HEK293 (cell line): ENCODE measurements at regions not wholly inside any gene's neighbourhood (a gene's known extent, or its start where the extent isn't known, plus 50 kb on each side); places are given as distances from the start of the nearest gene placed in this dataset.

Source experiments
- CTCF ChIA-PET: fragments of 350-600 bp; formaldehyde crosslinking; extraction: SDS; loops from one replicate; lab custom pipeline; 2021; ENCODE audit warnings: antibody characterized with exemption; lab: Yijun Ruan, JAX
- POLR2A ChIA-PET: fragments of 300-600 bp; formaldehyde crosslinking; extraction: SDS; loops from one replicate; lab custom pipeline; 2020; ENCODE audit warnings: antibody characterized with exemption, inconsistent platforms; lab: Yijun Ruan, JAX
- H3K27ac ChIP-seq: fragments of 200-500 bp; sonication (Bioruptor generic); 2 replicates; pipeline ENCODE4 v1.5.1; 2014; ENCODE audit warnings: low read depth, low read length, control low read depth, inconsistent platforms; ENCODE audit errors: extremely low read depth
- H3K36me3 ChIP-seq, 2 experiments: fragments of 200-500 bp in 1 of 2; sonication (Bioruptor generic) in 1 of 2; 1 replicate in 1 of 2; 2 replicates in 1 of 2; pipeline ENCODE4 v1.5.1; 2014 to 2017; ENCODE audit warnings: inconsistent platforms in 2 of 2, low read length in 2 of 2; ENCODE audit not compliant: control insufficient read depth in 2 of 2, insufficient read depth in 1 of 2
- H3K4me1 ChIP-seq: fragments of 200-500 bp; sonication (Bioruptor generic); 2 replicates; pipeline ENCODE4 v1.5.1; 2014; ENCODE audit warnings: mild to moderate bottlenecking, low read length, inconsistent platforms; ENCODE audit not compliant: control insufficient read depth, insufficient read depth
- H3K4me3 ChIP-seq: 2 replicates; pipeline ENCODE4 v1.5.1; 2011; ENCODE audit warnings: low read depth, mild to moderate bottlenecking, control low read depth, low read length, moderate library complexity
- H3K9me3 ChIP-seq: fragments of 200-500 bp; sonication (Bioruptor generic); 2 replicates; pipeline ENCODE4 v1.5.1; 2014; ENCODE audit warnings: low read depth, low read length, inconsistent platforms; ENCODE audit not compliant: control insufficient read depth, insufficient read depth
- GLIS2 ChIP-seq: fragments of 450-650 bp; formaldehyde crosslinking; IDR thresholded peaks from 2 replicates; pipeline ENCODE4 v1.5.1; 2016; ENCODE audit warnings: missing biosample characterization, missing genetic modification characterization
- KLF7 ChIP-seq: fragments of 450-650 bp; formaldehyde crosslinking; IDR thresholded peaks from 2 replicates; pipeline ENCODE4 v1.5.1; 2016; ENCODE audit warnings: missing biosample characterization, missing genetic modification characterization, borderline replicate concordance
- SALL2 ChIP-seq: fragments of 450-650 bp; formaldehyde crosslinking; IDR thresholded peaks from 2 replicates; pipeline ENCODE4 v1.5.0; 2017; ENCODE audit warnings: missing biosample characterization, mild to moderate bottlenecking, missing genetic modification characterization, borderline replicate concordance
- ZBTB1 ChIP-seq: fragments of 450-650 bp; formaldehyde crosslinking; IDR thresholded peaks from 2 replicates; pipeline ENCODE4 v1.5.1; 2016; ENCODE audit warnings: missing biosample characterization, missing genetic modification characterization
- ZBTB17 ChIP-seq: fragments of 450-650 bp; formaldehyde crosslinking; IDR thresholded peaks from 2 replicates; pipeline ENCODE4 v1.5.1; 2016; ENCODE audit warnings: missing biosample characterization, missing genetic modification characterization
- ZBTB20 ChIP-seq: fragments of 450-650 bp; formaldehyde crosslinking; IDR thresholded peaks from 2 replicates; pipeline ENCODE4 v1.5.1; 2016; ENCODE audit warnings: missing biosample characterization, missing genetic modification characterization
- ZFP69B ChIP-seq: fragments of 450-650 bp; formaldehyde crosslinking; IDR thresholded peaks from 2 replicates; pipeline ENCODE4 v1.5.1; 2016; ENCODE audit warnings: missing biosample characterization, missing genetic modification characterization
- ZNF132 ChIP-seq: fragments of 450-650 bp; formaldehyde crosslinking; IDR thresholded peaks from 2 replicates; pipeline ENCODE4 v1.5.1; 2017; ENCODE audit warnings: missing biosample characterization, missing genetic modification characterization, borderline replicate concordance
- ZNF174 ChIP-seq: fragments of 450-650 bp; formaldehyde crosslinking; IDR thresholded peaks from 2 replicates; pipeline ENCODE4 v1.5.0; 2017; ENCODE audit warnings: missing biosample characterization, mild to moderate bottlenecking, missing genetic modification characterization
- ZNF2 ChIP-seq: fragments of 450-650 bp; formaldehyde crosslinking; IDR thresholded peaks from 2 replicates; pipeline ENCODE4 v1.5.1; 2016; ENCODE audit warnings: missing biosample characterization, missing genetic modification characterization
- ZNF311 ChIP-seq: fragments of 450-650 bp; formaldehyde crosslinking; IDR thresholded peaks from 2 replicates; pipeline ENCODE4 v1.5.1; 2017; ENCODE audit warnings: missing biosample characterization, missing genetic modification characterization, borderline replicate concordance
- ZNF335 ChIP-seq: fragments of 450-650 bp; formaldehyde crosslinking; conservative IDR thresholded peaks from 2 replicates; pipeline ENCODE4 v1.5.1; 2016; ENCODE audit warnings: missing biosample characterization, missing genetic modification characterization
- ZNF341 ChIP-seq: fragments of 450-650 bp; formaldehyde crosslinking; IDR thresholded peaks from 2 replicates; pipeline ENCODE4; 2016; ENCODE audit warnings: low read depth, missing biosample characterization, missing genetic modification characterization
- ZNF366 ChIP-seq: fragments of 450-650 bp; formaldehyde crosslinking; conservative IDR thresholded peaks from 2 replicates; pipeline ENCODE4 v1.5.1; 2016; ENCODE audit warnings: missing biosample characterization, missing genetic modification characterization
- ZNF391 ChIP-seq: fragments of 450-650 bp; formaldehyde crosslinking; IDR thresholded peaks from 2 replicates; pipeline ENCODE4 v1.5.1; 2016; ENCODE audit warnings: low read depth, missing biosample characterization, missing genetic modification characterization, borderline replicate concordance
- ZNF394 ChIP-seq: fragments of 450-650 bp; formaldehyde crosslinking; IDR thresholded peaks from 2 replicates; pipeline ENCODE4 v1.5.1; 2016; ENCODE audit warnings: missing biosample characterization, missing genetic modification characterization, mild to moderate bottlenecking, moderate library complexity, borderline replicate concordance
- ZNF473 ChIP-seq: fragments of 450-650 bp; formaldehyde crosslinking; IDR thresholded peaks from 2 replicates; pipeline ENCODE4 v1.5.1; 2017; ENCODE audit warnings: missing biosample characterization, missing genetic modification characterization
- ZNF521 ChIP-seq: fragments of 450-650 bp; formaldehyde crosslinking; IDR thresholded peaks from 2 replicates; pipeline ENCODE4 v1.5.1; 2017; ENCODE audit warnings: missing biosample characterization, mild to moderate bottlenecking, missing genetic modification characterization
- ZNF544 ChIP-seq: fragments of 450-650 bp; formaldehyde crosslinking; IDR thresholded peaks from 2 replicates; pipeline ENCODE4 v1.5.0; 2017; ENCODE audit warnings: missing biosample characterization, missing genetic modification characterization
- ZNF585B ChIP-seq: fragments of 450-650 bp; formaldehyde crosslinking; IDR thresholded peaks from 2 replicates; pipeline ENCODE4 v1.5.1; 2016; ENCODE audit warnings: missing biosample characterization, missing genetic modification characterization
- ZNF596 ChIP-seq: fragments of 450-650 bp; IDR thresholded peaks from 2 replicates; pipeline ENCODE4 v1.5.0; 2018; ENCODE audit warnings: missing biosample characterization, mild to moderate bottlenecking, missing genetic modification characterization, moderate library complexity
- TF ChIP-seq, protein P1 (sequence below): fragments of 450-650 bp; formaldehyde crosslinking; IDR thresholded peaks from 2 replicates; pipeline ENCODE4; 2016; ENCODE audit warnings: missing biosample characterization, missing genetic modification characterization
- TF ChIP-seq, protein P2 (sequence below): fragments of 450-650 bp; formaldehyde crosslinking; IDR thresholded peaks from 2 replicates; pipeline ENCODE4 v1.5.1; 2016; ENCODE audit warnings: missing biosample characterization, missing genetic modification characterization, low read depth
- TF ChIP-seq, protein P3 (sequence below): fragments of 450-650 bp; formaldehyde crosslinking; IDR thresholded peaks from 2 replicates; pipeline ENCODE4 v1.5.1; 2016; ENCODE audit warnings: missing biosample characterization, missing genetic modification characterization
- TF ChIP-seq, protein P4 (sequence below): fragments of 450-650 bp; formaldehyde crosslinking; IDR thresholded peaks from 2 replicates; pipeline ENCODE4 v1.5.1; 2016; ENCODE audit warnings: missing biosample characterization, missing genetic modification characterization

DNA sequence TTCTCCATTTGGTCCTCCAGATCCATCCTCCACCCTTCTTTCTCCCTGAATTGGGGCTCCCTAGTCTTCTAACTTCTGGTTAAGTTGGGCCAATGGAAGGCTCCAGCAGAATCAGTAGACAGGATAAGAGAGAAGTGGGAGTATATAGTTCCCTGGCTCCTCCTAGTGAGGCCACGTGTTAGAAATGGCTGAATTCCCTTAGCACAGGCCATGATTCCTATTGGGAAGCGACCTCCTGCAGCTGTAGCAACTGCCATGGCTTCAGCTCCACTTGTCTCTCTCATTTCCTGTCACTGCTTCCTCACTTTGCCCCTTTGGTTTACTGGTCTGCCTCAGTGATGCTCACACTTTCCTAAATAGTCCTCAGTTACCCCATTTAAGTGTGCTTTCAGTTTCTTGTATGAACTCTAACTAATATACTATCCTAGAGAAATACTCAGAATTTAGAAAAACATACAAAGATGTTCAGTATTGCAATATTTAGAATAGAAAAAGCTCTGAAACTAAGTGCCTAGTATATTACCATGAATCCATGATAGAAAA, 104.8 kb upstream of the SMARCA2 start (continued):
- TF ChIP-seq, protein P1, sequence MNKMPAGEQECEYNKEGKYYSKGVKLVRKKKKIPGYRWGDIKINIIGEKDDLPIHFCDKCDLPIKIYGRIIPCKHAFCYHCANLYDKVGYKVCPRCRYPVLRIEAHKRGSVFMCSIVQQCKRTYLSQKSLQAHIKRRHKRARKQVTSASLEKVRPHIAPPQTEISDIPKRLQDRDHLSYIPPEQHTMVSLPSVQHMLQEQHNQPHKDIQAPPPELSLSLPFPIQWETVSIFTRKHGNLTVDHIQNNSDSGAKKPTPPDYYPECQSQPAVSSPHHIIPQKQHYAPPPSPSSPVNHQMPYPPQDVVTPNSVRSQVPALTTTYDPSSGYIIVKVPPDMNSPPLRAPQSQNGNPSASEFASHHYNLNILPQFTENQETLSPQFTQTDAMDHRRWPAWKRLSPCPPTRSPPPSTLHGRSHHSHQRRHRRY (tag by site-specific recombination) = no peak
- no peak for TF ChIP-seq ZNF174 (tag by site-specific recombination)
- TF ChIP-seq KLF7 (tag by site-specific recombination) = no peak
- TF ChIP-seq ZBTB20 (tag by site-specific recombination) = no peak
- TF ChIP-seq ZBTB1 = no peak

DNA sequence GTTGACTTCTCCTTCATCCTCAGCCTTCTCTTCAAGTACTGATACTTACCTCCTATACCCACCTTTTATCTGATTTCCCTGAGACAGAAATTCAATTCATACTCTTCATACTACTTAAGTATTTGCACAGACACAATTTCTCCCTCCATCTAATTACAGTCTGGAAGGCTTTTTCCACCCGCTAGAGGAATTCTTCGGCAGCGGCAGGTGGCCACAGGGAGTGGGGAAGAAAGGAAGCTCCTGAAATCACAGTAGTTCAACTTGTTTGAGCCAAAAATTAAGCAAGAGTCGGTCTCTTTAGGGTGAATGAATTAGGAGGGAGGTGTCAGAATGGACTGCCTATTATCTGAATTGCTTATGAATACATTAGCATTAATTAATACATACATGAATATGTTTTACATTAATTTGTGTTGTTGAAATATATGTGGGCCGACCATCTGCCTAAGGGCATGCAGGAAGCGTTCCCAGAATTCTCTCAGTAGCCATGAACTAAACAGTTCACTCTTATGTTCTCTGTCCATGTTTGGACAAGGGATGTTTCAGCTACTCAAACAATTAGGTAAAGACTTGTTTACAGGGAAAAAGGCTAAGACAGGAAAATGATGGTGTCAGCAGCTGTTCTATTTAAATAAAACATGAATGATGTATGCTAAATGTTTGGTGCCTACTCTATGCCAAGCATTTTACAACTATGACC, 101.4 kb upstream of the SMARCA2 start:
- Histone ChIP-seq H3K4me3 (no peak overlapping the region), H3K4me1 (no peaks in the 10 kb centered on the region), H3K36me3 (no peaks in the 10 kb centered on the region)
- CTCF ChIA-PET = interaction anchor here (1.4 kb wide), 1 partner anchor 26 kb away, joined by 5 read pairs; no protein-coding TSS in a partner anchor
- TF ChIP-seq ZNF341 = no peak
- TF ChIP-seq ZNF473 = no peak
- TF ChIP-seq, all 188 proteins: peak for 0
- no peaks in the 10 kb centered on the region for H3K9me3 ChIP-seq
- no peak overlapping the region for H3K27ac ChIP-seq
- POLR2A ChIA-PET = no interaction called here

DNA sequence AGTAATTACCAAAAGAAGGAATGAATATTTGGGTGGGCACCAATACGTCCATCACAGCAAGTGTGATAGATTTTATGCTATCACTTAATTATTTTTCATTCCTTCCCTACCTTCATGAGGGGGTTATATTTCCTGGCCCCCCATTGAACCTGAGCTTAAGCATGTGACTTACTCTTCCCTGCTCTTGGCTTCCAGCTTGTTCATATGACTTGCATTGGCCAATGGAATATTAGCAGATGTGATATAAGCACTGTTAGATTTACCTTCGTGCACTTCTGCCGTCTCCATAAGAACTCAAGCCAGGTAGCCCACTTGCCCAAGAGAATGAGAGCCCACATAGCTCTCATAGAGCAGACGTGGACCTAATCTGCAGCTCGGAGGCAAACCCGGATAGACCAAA, 99.1 kb upstream of the SMARCA2 start:
- Histone ChIP-seq H3K9me3 (no peaks in the 10 kb centered on the region), H3K4me1 (no peaks in the 10 kb centered on the region), H3K27ac (no peak overlapping the region), H3K36me3 (no peaks in the 10 kb centered on the region), H3K4me3 (no peak overlapping the region)
- POLR2A ChIA-PET = no interaction called here
- CTCF ChIA-PET = interaction anchor here (1.0 kb wide), 1 partner anchor 26 kb away, joined by 5 read pairs; no protein-coding TSS in a partner anchor
- TF ChIP-seq ZBTB20 (tag by site-specific recombination) (no peak), GLIS2 (no peak), ZNF391 (no peak), SALL2 (no peak), ZNF394 (no peak), ZNF544 (no peak), ZNF596 (tag by site-specific recombination) (no peak), ZNF311 (tag by site-specific recombination) (no peak), ZNF2 (tag by site-specific recombination) (no peak), ZNF335 (no peak), KLF7 (tag by site-specific recombination) (no peak), ZNF585B (tag by site-specific recombination) (no peak), ZFP69B (no peak), ZNF366 (no peak), ZNF132 (tag by site-specific recombination) (no peak), ZBTB17 (tag by site-specific recombination) (no peak), ZNF521 (tag by site-specific recombination) (no peak)
- TF ChIP-seq, protein P2, sequence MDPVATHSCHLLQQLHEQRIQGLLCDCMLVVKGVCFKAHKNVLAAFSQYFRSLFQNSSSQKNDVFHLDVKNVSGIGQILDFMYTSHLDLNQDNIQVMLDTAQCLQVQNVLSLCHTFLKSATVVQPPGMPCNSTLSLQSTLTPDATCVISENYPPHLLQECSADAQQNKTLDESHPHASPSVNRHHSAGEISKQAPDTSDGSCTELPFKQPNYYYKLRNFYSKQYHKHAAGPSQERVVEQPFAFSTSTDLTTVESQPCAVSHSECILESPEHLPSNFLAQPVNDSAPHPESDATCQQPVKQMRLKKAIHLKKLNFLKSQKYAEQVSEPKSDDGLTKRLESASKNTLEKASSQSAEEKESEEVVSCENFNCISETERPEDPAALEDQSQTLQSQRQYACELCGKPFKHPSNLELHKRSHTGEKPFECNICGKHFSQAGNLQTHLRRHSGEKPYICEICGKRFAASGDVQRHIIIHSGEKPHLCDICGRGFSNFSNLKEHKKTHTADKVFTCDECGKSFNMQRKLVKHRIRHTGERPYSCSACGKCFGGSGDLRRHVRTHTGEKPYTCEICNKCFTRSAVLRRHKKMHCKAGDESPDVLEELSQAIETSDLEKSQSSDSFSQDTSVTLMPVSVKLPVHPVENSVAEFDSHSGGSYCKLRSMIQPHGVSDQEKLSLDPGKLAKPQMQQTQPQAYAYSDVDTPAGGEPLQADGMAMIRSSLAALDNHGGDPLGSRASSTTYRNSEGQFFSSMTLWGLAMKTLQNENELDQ (tag by site-specific recombination) = no peak
- TF ChIP-seq, protein P3, sequence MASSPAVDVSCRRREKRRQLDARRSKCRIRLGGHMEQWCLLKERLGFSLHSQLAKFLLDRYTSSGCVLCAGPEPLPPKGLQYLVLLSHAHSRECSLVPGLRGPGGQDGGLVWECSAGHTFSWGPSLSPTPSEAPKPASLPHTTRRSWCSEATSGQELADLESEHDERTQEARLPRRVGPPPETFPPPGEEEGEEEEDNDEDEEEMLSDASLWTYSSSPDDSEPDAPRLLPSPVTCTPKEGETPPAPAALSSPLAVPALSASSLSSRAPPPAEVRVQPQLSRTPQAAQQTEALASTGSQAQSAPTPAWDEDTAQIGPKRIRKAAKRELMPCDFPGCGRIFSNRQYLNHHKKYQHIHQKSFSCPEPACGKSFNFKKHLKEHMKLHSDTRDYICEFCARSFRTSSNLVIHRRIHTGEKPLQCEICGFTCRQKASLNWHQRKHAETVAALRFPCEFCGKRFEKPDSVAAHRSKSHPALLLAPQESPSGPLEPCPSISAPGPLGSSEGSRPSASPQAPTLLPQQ (tag by site-specific recombination) = no peak
- TF ChIP-seq, protein P4, sequence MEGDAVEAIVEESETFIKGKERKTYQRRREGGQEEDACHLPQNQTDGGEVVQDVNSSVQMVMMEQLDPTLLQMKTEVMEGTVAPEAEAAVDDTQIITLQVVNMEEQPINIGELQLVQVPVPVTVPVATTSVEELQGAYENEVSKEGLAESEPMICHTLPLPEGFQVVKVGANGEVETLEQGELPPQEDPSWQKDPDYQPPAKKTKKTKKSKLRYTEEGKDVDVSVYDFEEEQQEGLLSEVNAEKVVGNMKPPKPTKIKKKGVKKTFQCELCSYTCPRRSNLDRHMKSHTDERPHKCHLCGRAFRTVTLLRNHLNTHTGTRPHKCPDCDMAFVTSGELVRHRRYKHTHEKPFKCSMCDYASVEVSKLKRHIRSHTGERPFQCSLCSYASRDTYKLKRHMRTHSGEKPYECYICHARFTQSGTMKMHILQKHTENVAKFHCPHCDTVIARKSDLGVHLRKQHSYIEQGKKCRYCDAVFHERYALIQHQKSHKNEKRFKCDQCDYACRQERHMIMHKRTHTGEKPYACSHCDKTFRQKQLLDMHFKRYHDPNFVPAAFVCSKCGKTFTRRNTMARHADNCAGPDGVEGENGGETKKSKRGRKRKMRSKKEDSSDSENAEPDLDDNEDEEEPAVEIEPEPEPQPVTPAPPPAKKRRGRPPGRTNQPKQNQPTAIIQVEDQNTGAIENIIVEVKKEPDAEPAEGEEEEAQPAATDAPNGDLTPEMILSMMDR (tag by site-specific recombination) = no peak
